ENCODE measurements at regions not wholly inside any gene's neighbourhood (a gene's known extent, or its start where the extent isn't known, plus 50 kb on each side); places are given as distances from the start of the nearest gene placed in this dataset.

DNA sequence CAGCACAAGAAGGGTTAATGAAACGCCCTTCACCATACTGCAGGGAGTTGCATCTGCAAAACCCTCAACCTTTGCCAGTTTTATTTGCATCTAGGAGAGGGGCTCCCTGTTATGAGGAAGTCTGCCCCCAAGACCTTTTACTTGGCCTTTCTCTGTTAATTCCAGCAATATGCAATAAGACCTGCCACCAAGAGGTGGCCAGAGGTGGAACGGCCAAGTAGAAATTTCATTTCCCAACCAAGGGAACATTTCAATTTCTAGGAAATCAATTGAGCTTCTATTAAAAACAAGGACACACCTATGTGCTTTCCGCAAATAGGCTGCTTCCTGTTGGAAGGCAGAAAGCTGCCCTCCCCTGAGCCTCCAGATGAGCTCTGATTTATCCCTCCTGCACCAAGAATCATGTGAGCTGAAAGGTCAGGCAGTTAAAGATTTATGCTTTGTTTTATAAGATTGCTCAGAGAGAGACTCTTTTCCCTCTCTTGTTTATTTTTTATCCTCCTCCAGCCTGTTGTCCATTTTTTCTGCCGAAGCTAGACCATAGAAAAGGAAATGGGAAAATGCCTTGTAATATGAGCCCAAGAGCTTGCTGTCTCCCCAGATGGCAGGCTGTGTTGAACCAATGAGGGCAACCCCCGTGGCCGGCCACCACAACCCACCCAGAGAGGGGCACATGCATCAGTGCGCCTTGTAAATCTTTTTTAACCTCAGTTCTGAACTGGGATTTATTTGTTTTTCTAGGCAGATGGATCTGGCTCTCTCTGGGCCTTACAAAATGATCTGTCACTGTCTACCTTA is 572.8 kb downstream of the TLE1 start:
- Histone ChIP-seq H2BK120ac (replicated peaks; ENCODE audit: low read depth, low read length) (no peak overlapping the region), H3K4me3 (ENCODE audit: extremely low read depth in 1 of 4, insufficient read depth in 2 of 4, low read depth in 3 of 4, low read length in 4 of 4) (no peak overlapping the region), H3K4ac (replicated peaks; ENCODE audit: insufficient read length, low read depth, low read length) (no peak overlapping the region), H4K91ac (replicated peaks; ENCODE audit: insufficient read length, low read length) (no peak overlapping the region), H3K9ac (replicated peaks in 1 of 4; ENCODE audit: extremely low read depth in 1 of 4, low read depth in 3 of 4, low read length in 3 of 4) (no peak overlapping the region), H3K4me1 (replicated peaks in 1 of 4; ENCODE audit: control insufficient read depth in 3 of 4, insufficient read depth in 4 of 4, low read length in 3 of 4) (peaks cover 2 to 25% (median 19%) of the 10 kb centered on the region in 4 experiments; a peak in 4 of 7 replicates), H2BK12ac (ENCODE audit: low read depth, low read length) (no peak overlapping the region), H4K5ac (ENCODE audit: insufficient read length, low read depth, low read length) (no peak overlapping the region), H4K20me1 (replicated peaks in 1 of 2; ENCODE audit: control insufficient read depth in 1 of 2, insufficient read depth in 2 of 2, low read length in 2 of 2) (no peaks in the 10 kb centered on the region), H3K27ac (ENCODE audit: low read depth, low read length) (no peak overlapping the region), H2BK15ac (ENCODE audit: low read length) (no peak overlapping the region), H3K79me1 (ENCODE audit: low read depth, low read length) (no peaks in the 10 kb centered on the region), H3K56ac (replicated peaks; ENCODE audit: insufficient read length, low read depth, low read length) (no peak overlapping the region), H3K27me3 (replicated peaks in 1 of 4; ENCODE audit: control insufficient read depth in 3 of 4, extremely low read depth in 1 of 4, insufficient read depth in 3 of 4, low read length in 3 of 4) (no peaks in the 10 kb centered on the region), H4K8ac (ENCODE audit: extremely low read depth, insufficient read depth, low read length) (no peak overlapping the region), H2AK5ac (ENCODE audit: low read depth, low read length) (no peak overlapping the region), H3K23ac (ENCODE audit: insufficient read length) (no peak overlapping the region), H3K9me3 (ENCODE audit: insufficient read depth in 2 of 2, low read depth in 1 of 2, low read length in 1 of 2) (no peaks in the 10 kb centered on the region), H3K14ac (ENCODE audit: insufficient read length) (no peak overlapping the region), H2AFZ (ENCODE audit: low read length) (peak overlapping the region; percentile 77), H2BK20ac (ENCODE audit: low read length) (no peak overlapping the region), H2BK5ac (ENCODE audit: low read depth, low read length) (no peak overlapping the region; the same call in 1 of the 2 replicates), H3K79me2 (ENCODE audit: control insufficient read depth in 1 of 2, insufficient read depth in 2 of 2, low read length in 2 of 2) (no peaks in the 10 kb centered on the region), H3K36me3 (ENCODE audit: control insufficient read depth in 2 of 4, insufficient read depth in 4 of 4, low read length in 3 of 4) (no peaks in the 10 kb centered on the region), H3K18ac (ENCODE audit: extremely low read depth, low read length) (no peak overlapping the region), H3K23me2 (ENCODE audit: low read depth, low read length) (no peaks in the 10 kb centered on the region), H3K4me2 (ENCODE audit: insufficient read depth in 1 of 2, low read depth in 2 of 2, low read length in 2 of 2) (no peak overlapping the region)
- ChIA-PET CTCF (ENCODE audit: partially characterized antibody) (interaction anchor here (0.6 to 3.4 kb wide), 7 partner anchors 11 to 1416 kb away, joined by 3 to 16 read pairs (median 3); no protein-coding TSS in a partner anchor), POLR2A (ENCODE audit: partially characterized antibody) (no interaction called here)
- FAIRE-seq (no peak), DNase-seq (ENCODE audit: low read depth in 1 of 2, low spot score in 2 of 2) (no peak)
- WGBS, 2 experiments (ENCODE audit: extremely low coverage in 1 of 2, insufficient coverage in 1 of 2, insufficient read length in 1 of 2, insufficient replicate concordance in 2 of 2, low coverage in 1 of 2, low lambda C conversion rate in 2 of 2, missing lambda C conversion rate in 1 of 2), result 82% methylated on average over 7 of the region's 7 CpGs; no CpG with 5 or more reads in 1 of the 2 experiments
- TF ChIP-seq, protein P1, sequence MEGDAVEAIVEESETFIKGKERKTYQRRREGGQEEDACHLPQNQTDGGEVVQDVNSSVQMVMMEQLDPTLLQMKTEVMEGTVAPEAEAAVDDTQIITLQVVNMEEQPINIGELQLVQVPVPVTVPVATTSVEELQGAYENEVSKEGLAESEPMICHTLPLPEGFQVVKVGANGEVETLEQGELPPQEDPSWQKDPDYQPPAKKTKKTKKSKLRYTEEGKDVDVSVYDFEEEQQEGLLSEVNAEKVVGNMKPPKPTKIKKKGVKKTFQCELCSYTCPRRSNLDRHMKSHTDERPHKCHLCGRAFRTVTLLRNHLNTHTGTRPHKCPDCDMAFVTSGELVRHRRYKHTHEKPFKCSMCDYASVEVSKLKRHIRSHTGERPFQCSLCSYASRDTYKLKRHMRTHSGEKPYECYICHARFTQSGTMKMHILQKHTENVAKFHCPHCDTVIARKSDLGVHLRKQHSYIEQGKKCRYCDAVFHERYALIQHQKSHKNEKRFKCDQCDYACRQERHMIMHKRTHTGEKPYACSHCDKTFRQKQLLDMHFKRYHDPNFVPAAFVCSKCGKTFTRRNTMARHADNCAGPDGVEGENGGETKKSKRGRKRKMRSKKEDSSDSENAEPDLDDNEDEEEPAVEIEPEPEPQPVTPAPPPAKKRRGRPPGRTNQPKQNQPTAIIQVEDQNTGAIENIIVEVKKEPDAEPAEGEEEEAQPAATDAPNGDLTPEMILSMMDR (IDR thresholded peaks at IDR 0.05; ENCODE audit: control extremely low read depth in 1 of 3, insufficient read depth in 1 of 3, low read depth in 1 of 3, low read length in 3 of 3), result peak in 1 of 3 experiments; percentile 19; a peak in 1 of 4 replicates
- no peak for TF ChIP-seq MAFK (IDR thresholded peaks at IDR 0.05; ENCODE audit: low read depth, low read length)
- no peak for TF ChIP-seq HDAC2 (IDR thresholded peaks at IDR 0.05; ENCODE audit: borderline replicate concordance in 1 of 2, low read depth in 2 of 2, low read length in 2 of 2)
- TF ChIP-seq CHD2 (IDR thresholded peaks at IDR 0.05; ENCODE audit: low read length), result no peak
